Ovary (tissue), 7 donors: ENCODE measurements at regions not wholly inside any gene's neighbourhood (a gene's known extent, or its start where the extent isn't known, plus 50 kb on each side); places are given as distances from the start of the nearest gene placed in this dataset. TPM values are rescaled to one million over a fixed set of nuclear protein-coding genes. Genes with fewer than 3 reads are reported as not detected.
"Not testable (repeated sequence)": the region's sequence is repeated elsewhere in the genome, so short reads cannot be mapped to it uniquely, and the experiment has no call there.

ENCODE experiments used
- DNase-seq, 5 donors: peaks; one replicate each; pipeline ENCODE4 v3.0.0-alpha.2; 2019 to 2020
- H3K27ac ChIP-seq, 2 donors: fragments of 200-600 bp; one replicate each; pipeline versions ENCODE4 v1.5.1 to v1.8.0; 2019 to 2022
- H3K27me3 ChIP-seq: fragments of 200-600 bp; one replicate; pipeline ENCODE4 v1.8.0; 2022
- H3K36me3 ChIP-seq: fragments of 200-600 bp; sonication (generic); one replicate; pipeline ENCODE4 v1.5.1; 2019
- H3K4me1 ChIP-seq: one replicate; pipeline ENCODE4 v1.8.1; 2013; ENCODE audit warnings: mild to moderate bottlenecking, moderate library complexity; ENCODE audit not compliant: insufficient read depth
- H3K4me3 ChIP-seq: fragments of 200-600 bp; sonication (generic); one replicate; pipeline ENCODE4 v1.5.1; 2017
- H3K9me3 ChIP-seq, 2 donors: fragments of 200-600 bp in 1 of 2; sonication (generic) in 1 of 2; one replicate each; pipeline versions ENCODE4 v1.5.1 to v1.8.1; 2013 to 2019; ENCODE audit warnings: mild to moderate bottlenecking in 1 of 2, moderate library complexity in 1 of 2
- WGBS, 3 donors: extraction: QIAGEN DNeasy Blood & Tissue Kit in 1 of 3; methylation state at CpG; one replicate each; pipeline versions ENCODE4 v1.1.5 to v1.1.7; 2013 to 2017; 5-methylcytosine and 5-hydroxymethylcytosine counted together
- intact Hi-C, 4 donors: fragments of 100-400 bp; cut with DNase I; formaldehyde crosslinking; loops; one replicate each; pipeline versions ENCODE4 v1.11.0 to v1.15.1; 2022 to 2023
- small RNA-seq: library from RNA; depleted of rRNA; stranded (forward); fragments of <200 nt; gene quantifications from one replicate; pipeline ENCODE3, GENCODE V24; 2016
- donor health status: DM: no; HTN: no; CAD: no; lungs with moderate emphysema.
- donor health status: DM: no; HTN: no; CAD: no.
- donor health status: Bipolar disorder and iron deficiency.
- donor health status: DM: no; HTN: no; CAD: no.
- donor health status: DM: yes; HTN: yes; CAD: no.

DNA sequence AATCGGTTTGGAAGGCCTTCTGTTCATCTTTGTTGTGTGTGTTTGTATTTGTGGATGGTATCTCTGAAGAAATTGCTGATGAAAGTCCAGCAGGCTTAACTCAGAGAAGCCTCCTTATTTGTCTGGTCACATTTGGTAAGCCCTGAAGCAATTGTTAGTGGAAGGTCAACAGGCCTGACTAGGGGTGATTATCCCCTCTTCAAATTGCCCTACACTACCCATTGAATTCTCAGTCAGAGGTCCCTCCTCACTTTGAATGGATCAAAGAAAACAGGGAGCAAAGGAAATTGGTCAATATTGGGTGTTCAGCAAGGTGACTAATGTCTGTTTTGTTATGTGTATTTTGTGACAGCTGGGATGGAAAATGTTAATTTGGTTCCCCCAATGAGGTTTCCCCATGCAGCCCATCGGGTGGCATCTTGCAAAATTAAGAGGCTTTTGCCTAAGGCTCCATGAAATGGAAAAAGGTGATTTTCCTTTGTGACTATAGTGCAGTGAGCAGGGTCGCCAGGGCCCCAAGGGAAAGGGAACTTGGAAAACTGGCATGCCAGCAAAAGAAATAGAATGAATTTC lies 811.6 kb downstream of the PCDH11X start:
- DNase-seq, H3K4me3 ChIP-seq, H3K9me3 ChIP-seq, intact Hi-C loops, H3K27ac ChIP-seq, H3K4me1 ChIP-seq, H3K27me3 ChIP-seq, H3K36me3 ChIP-seq: not testable (repeated sequence)
- 37 to 59% (median 55%) methylated on average over 2 to 3 of the region's 3 CpGs for WGBS, 3 donors

DNA sequence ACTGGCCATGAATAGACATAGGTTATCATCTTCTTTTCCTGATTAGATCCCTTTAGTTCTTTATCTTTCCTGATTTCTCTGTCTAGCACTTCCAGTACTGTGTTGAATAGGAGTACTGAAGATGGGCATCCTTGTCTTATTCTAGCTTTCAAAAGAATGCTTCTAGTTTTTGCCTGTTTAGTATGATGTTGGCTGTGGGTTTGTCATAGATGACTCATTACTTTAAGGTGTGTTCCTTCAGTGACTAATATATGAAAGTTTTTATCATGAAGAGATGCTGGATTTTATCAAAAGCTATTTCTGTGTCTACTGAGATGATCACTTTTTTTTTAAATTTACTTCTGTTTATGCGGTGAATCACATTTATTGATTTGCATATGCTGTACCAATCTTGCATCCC lies 832.3 kb downstream of the PCDH11X start:
- H3K9me3 ChIP-seq, DNase-seq, H3K36me3 ChIP-seq, intact Hi-C loops, H3K27me3 ChIP-seq, H3K4me1 ChIP-seq, H3K4me3 ChIP-seq, H3K27ac ChIP-seq: not testable (repeated sequence)
- 95 to 100% (median 96%) methylated on average over 1 of the region's 1 CpG for WGBS, 3 donors

DNA sequence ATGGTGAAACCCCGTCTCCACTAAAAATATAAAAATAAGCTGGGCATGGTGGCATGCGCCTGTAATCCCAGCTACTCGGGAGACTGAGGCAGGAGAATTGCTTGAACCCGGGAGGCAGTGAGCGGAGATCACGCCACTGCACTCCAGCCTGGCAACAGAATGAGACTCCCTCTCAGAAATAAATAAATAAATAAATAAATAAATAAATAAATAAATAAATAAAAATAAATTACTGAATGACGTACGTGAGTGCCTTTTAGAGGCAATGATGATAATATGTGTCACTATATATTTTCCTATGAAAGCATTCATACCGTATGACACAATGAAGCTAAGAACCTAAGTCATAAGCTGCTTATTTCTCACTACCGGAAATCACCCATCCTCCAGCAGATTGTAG lies 847.5 kb downstream of the PCDH11X start:
- H3K27me3 ChIP-seq, DNase-seq, H3K4me1 ChIP-seq, intact Hi-C loops, H3K9me3 ChIP-seq, H3K4me3 ChIP-seq, H3K36me3 ChIP-seq, H3K27ac ChIP-seq: not testable (repeated sequence)
- WGBS, 3 donors, result 91 to 93% (median 93%) methylated on average over 10 of the region's 10 CpGs

DNA sequence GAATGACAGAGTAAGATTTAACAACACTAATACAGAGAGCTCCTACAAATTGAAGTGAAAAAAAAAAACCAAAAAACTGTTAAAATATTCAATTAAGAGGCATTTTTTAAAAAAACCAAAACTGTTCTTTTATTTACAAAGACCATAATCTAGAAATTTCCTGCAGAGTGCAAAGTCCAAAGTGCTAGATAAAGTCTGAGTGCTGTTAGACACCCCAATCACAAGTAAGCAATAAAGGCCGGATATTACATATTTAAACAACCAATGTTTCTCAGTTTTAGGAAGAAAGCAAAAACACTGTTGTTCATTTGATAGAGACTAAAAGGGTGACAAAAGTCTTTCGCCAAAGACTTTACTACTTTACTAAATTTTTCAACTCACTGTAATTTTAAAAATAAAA lies 878.4 kb downstream of the PCDH11X start:
- intact Hi-C loops, H3K4me3 ChIP-seq, DNase-seq, H3K27me3 ChIP-seq, H3K36me3 ChIP-seq, H3K9me3 ChIP-seq, H3K27ac ChIP-seq, H3K4me1 ChIP-seq: not testable (repeated sequence)
- WGBS, 3 donors, result 85 to 87% (median 85%) methylated on average over 2 of the region's 2 CpGs

DNA sequence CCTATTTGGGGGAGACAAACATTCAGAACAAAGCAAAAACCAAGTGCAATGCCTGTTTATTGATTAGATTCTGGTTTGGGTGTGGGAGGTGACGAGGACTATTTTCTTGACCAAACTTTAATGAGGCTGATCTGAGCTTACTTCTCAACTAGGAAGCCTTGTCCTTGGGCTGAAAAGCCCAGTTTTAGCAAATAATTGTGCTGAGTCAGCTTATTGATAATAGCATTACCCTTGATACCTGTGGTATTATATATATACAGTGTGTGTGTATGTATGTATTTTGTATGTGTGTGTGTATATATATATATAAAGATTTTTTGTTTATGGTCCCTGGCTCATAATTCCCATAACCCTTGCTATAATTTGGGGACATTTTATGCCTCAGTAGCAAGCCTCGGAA lies 880.6 kb downstream of the PCDH11X start:
- H3K27me3 ChIP-seq, H3K4me3 ChIP-seq, H3K9me3 ChIP-seq, H3K27ac ChIP-seq, intact Hi-C loops, DNase-seq, H3K4me1 ChIP-seq, H3K36me3 ChIP-seq: not testable (repeated sequence)
- 76 to 84% (median 80%) methylated on average over 2 of the region's 2 CpGs for WGBS, 3 donors

DNA sequence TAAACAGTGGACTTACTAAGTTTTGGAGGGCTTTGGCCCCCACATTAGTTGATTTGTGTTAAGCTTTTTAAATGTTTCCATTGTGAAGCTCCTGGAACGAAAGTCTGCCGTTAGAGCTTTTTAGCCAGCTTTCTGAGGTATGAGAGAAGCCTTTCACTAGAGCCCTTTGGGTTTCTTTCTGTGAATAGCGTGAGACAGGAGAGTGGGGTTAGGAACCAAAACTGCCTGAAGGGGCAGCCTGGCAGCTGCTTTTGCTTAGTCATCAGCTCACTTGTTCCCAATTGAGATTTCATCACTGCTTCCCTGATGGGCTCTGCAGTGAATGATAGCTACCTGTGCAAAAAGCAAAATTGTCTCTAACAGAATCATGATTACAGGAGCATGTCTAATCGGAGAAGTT lies 913.6 kb downstream of the PCDH11X start:
- intact Hi-C loops, H3K27me3 ChIP-seq, H3K4me1 ChIP-seq, H3K27ac ChIP-seq, H3K36me3 ChIP-seq, DNase-seq, H3K4me3 ChIP-seq, H3K9me3 ChIP-seq: not testable (repeated sequence)
- WGBS, 3 donors, result 87 to 92% (median 89%) methylated on average over 4 of the region's 4 CpGs

DNA sequence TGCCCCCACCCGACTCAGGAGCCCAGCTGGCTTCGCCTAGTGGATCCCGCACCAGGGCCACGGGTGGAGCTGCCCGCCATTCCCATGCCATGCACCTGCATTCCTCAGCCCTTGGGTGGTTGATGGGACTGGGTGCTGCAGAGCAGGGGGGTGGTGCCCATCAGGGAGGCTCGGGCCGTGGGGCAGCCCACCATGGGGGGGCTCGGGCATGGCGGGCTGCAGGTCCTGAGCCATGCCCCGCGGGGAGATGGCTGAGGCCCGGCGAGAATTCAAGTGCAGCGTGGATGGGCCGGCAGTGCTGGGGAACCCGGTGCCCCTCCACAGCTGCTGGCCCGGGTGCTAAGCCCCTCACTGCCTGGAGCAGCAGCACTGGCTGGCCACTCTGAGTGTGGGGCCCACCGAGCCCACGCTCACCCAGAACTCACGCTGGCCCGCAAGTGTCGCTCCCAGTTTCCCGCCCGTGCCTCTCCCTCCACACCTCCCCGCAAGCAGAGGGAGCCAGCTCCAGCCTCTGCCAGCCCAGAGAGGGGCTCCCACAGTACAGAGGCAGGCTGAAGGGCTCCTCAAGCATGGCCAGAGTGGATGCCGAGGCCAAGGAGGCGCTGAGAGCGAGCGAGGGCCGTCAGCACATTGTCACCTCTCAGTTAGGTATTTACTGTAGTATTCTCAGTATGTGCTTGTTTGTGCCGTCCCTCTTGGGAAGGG lies 920.4 kb downstream of the PCDH11X start:
- H3K4me3 ChIP-seq, H3K9me3 ChIP-seq, H3K27ac ChIP-seq, H3K27me3 ChIP-seq, H3K36me3 ChIP-seq, H3K4me1 ChIP-seq, intact Hi-C loops: not testable (repeated sequence)
- peak in 1 of 5 donors; percentile 6 for DNase-seq
- 91 to 93% (median 93%) methylated on average over 22 to 31 of the region's 31 CpGs for WGBS, 3 donors

DNA sequence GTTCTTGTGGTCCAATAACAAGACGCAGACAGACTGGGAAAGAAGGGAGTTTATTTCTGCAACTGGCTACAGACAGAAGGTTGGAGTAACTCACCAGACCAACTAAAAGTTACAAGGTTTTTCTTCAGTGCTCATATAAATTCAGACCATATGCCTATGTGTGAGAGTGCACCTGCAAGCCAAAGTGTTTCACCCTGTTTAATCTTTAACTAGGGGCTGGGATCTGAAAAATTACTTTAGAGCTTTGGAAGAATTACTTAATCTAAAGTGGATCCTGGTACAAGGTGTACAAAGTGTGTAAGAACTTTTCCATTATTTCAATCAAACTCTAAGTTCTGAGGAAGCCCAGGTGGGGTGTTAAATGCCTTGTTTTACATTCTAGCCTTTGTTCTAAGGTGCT lies 930.6 kb downstream of the PCDH11X start:
- H3K27me3 ChIP-seq, H3K4me1 ChIP-seq, DNase-seq, H3K9me3 ChIP-seq, H3K4me3 ChIP-seq, H3K36me3 ChIP-seq, intact Hi-C loops, H3K27ac ChIP-seq: not testable (repeated sequence)
- 88 to 91% (median 90%) methylated on average over 1 of the region's 1 CpG for WGBS, 3 donors

Small RNA genes in the stretch of these regions (small RNA-seq; reads per million reads assigned to genes)
- not detected for gene SNX3P1X
